SU-DHL-6 (cell line): ENCODE measurements at regions not wholly inside any gene's neighbourhood (a gene's known extent, or its start where the extent isn't known, plus 50 kb on each side); places are given as distances from the start of the nearest gene placed in this dataset.

Experiments
- H2AFZ ChIP-seq: fragments of 200-600 bp; sonication (generic); 2 replicates; pipeline ENCODE4 v1.6.1; 2014; ENCODE audit warnings: low read depth, mild to moderate bottlenecking, moderate library complexity, mixed read lengths, antibody characterized with exemption, low read length; ENCODE audit not compliant: severe bottlenecking
- H3F3A ChIP-seq: fragments of 200-600 bp; shearing (Covaris generic); 2 replicates; pipeline ENCODE4 v1.6.0; 2016; ENCODE audit warnings: antibody characterized with exemption, mild to moderate bottlenecking; ENCODE audit not compliant: insufficient read depth
- H3K27ac ChIP-seq: fragments of 200-600 bp; sonication (generic); 2 replicates; pipeline ENCODE4 v1.5.1; 2016; ENCODE audit warnings: low read depth, mild to moderate bottlenecking, low read length, moderate library complexity, mixed read lengths
- H3K27me3 ChIP-seq: fragments of 200-600 bp; sonication (generic), shearing (Covaris generic); 2 replicates; pipeline ENCODE4 v1.6.0; 2014; ENCODE audit warnings: mild to moderate bottlenecking, low read length
- H3K36me3 ChIP-seq: fragments of 200-600 bp; sonication (generic); 2 replicates; pipeline ENCODE4 v1.6.1; 2014; ENCODE audit warnings: mild to moderate bottlenecking, low read length, mixed read lengths
- H3K4me2 ChIP-seq: fragments of 300-600, 200-600 bp; shearing (Covaris generic), sonication (generic); 2 replicates; pipeline ENCODE4 v1.6.0; 2014; ENCODE audit warnings: low read length, low read depth, mild to moderate bottlenecking; ENCODE audit not compliant: poor library complexity, severe bottlenecking
- H3K4me3 ChIP-seq: fragments of 200-600 bp; sonication (generic); 2 replicates; pipeline ENCODE4 v1.5.1; 2014; ENCODE audit warnings: antibody characterized with exemption, low read length, mild to moderate bottlenecking, mixed read lengths; ENCODE audit not compliant: insufficient read depth, poor library complexity, severe bottlenecking
- H3K79me2 ChIP-seq: fragments of 200-600 bp; sonication (generic); 2 replicates; pipeline ENCODE4 v1.6.1; 2014; ENCODE audit warnings: mild to moderate bottlenecking, low read length, moderate library complexity; ENCODE audit not compliant: insufficient read depth
- H3K9ac ChIP-seq: fragments of 200-600 bp; sonication (generic); 2 replicates; pipeline ENCODE4 v1.7.0; 2014; ENCODE audit warnings: mild to moderate bottlenecking, low read length
- H3K9me2 ChIP-seq: fragments of 200-600 bp; sonication (generic); replicated peaks from 2 replicates; pipeline ENCODE4 v1.6.1; 2014; ENCODE audit warnings: low read length; ENCODE audit not compliant: insufficient read depth
- H3K9me3 ChIP-seq: fragments of 200-600 bp; sonication (generic); 2 replicates; pipeline ENCODE4 v1.6.1; 2014; ENCODE audit warnings: low read length, mixed read lengths; ENCODE audit not compliant: insufficient read depth
- H4K20me1 ChIP-seq: fragments of 200-600 bp; sonication (generic); 2 replicates; pipeline ENCODE4 v1.6.1; 2014; ENCODE audit warnings: low read depth, mild to moderate bottlenecking, antibody characterized with exemption, low read length, moderate library complexity, mixed read lengths
- EZH2phosphoT487 ChIP-seq: fragments of 200-600 bp; sonication (generic), shearing (Covaris generic); conservative IDR thresholded peaks from 2 replicates; pipeline ENCODE4 v1.6.1; 2018; ENCODE audit warnings: mild to moderate bottlenecking, antibody characterized with exemption, low read length, moderate library complexity, mixed read lengths
- TF ChIP-seq, protein P1 (sequence below): fragments of 200-600 bp; sonication (generic); IDR thresholded peaks from one replicate; pipeline ENCODE4 v1.5.1; 2017; ENCODE audit warnings: antibody characterized with exemption, mild to moderate bottlenecking, low read length, moderate library complexity; ENCODE audit not compliant: insufficient read depth, poor library complexity, severe bottlenecking

DNA sequence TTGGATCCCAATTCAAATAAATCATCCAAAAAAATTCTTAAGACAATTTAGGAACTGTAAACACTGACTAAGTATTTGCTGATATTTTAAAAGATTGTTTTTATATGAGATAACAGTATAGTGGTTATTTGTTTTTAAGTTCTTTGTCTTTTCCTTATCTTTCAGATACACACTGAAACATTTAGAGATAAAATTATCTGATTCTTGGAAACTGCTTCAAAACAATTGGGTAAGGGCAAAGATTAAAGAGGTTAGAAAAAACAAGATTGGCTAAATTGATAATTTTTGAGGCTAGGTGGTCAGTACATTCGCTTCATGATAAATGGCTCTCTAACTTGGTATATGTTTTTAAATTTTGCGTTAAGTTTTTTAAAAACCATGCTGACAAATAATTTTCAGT is 117.3 kb downstream of the PSMG1 start:
- H3K4me3 ChIP-seq, result no peak overlapping the region
- H3K4me2 ChIP-seq, result no peak overlapping the region
- H2AFZ ChIP-seq, result no peak overlapping the region
- no peak overlapping the region for H3K27ac ChIP-seq
- H3K36me3 ChIP-seq, result no peaks in the 10 kb centered on the region
- H4K20me1 ChIP-seq, result no peaks in the 10 kb centered on the region
- H3F3A ChIP-seq, result no peaks in the 10 kb centered on the region
- H3K79me2 ChIP-seq, result no peaks in the 10 kb centered on the region
- H3K27me3 ChIP-seq, result no peaks in the 10 kb centered on the region
- H3K9me2 ChIP-seq, result no peaks in the 10 kb centered on the region
- H3K9me3 ChIP-seq, result no peaks in the 10 kb centered on the region
- no peak overlapping the region for H3K9ac ChIP-seq
- TF ChIP-seq, protein P1, sequence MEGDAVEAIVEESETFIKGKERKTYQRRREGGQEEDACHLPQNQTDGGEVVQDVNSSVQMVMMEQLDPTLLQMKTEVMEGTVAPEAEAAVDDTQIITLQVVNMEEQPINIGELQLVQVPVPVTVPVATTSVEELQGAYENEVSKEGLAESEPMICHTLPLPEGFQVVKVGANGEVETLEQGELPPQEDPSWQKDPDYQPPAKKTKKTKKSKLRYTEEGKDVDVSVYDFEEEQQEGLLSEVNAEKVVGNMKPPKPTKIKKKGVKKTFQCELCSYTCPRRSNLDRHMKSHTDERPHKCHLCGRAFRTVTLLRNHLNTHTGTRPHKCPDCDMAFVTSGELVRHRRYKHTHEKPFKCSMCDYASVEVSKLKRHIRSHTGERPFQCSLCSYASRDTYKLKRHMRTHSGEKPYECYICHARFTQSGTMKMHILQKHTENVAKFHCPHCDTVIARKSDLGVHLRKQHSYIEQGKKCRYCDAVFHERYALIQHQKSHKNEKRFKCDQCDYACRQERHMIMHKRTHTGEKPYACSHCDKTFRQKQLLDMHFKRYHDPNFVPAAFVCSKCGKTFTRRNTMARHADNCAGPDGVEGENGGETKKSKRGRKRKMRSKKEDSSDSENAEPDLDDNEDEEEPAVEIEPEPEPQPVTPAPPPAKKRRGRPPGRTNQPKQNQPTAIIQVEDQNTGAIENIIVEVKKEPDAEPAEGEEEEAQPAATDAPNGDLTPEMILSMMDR, result no peak
- no peak for TF ChIP-seq EZH2phosphoT487

DNA sequence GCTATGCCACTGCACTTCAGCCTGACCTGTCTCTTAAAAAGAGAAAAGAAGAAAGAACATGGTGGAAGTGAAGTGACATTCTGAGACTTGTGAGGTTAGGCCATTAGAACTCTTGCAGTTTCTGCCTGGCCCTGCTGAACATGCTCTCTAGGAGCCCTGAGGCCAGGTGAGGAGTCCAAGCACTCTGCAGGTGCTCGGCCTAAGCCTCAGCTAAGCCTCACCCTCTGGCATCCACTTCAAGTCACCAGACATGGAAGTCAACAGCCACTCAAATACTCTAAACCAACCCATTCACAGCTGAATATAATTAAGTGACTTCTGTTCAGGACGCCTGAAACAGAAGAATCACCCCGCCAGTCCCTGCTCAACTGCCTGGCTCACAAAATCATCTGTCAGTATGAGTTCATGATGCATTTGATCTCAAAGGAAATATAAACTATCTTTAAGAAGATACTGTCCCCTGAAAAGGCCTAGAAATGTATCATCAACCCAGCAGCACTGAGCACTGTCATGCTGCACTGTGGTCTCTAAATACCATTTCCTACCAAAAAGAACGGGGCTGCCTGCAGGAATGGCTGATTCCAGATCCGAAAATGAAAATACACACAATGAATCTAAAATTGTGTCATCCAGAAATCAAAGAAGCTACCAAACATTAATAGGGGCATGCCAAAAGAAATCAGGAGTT is 118.8 kb downstream of the PSMG1 start:
- Histone ChIP-seq H3K27me3 (no peaks in the 10 kb centered on the region), H3F3A (no peaks in the 10 kb centered on the region), H4K20me1 (no peaks in the 10 kb centered on the region), H2AFZ (no peak overlapping the region), H3K9me2 (no peaks in the 10 kb centered on the region), H3K36me3 (no peaks in the 10 kb centered on the region), H3K9me3 (no peaks in the 10 kb centered on the region), H3K79me2 (no peaks in the 10 kb centered on the region), H3K27ac (no peak overlapping the region), H3K4me3 (no peak overlapping the region), H3K9ac (no peak overlapping the region), H3K4me2 (no peak overlapping the region)
- TF ChIP-seq EZH2phosphoT487, result no peak
- TF ChIP-seq, protein P1, result no peak

DNA sequence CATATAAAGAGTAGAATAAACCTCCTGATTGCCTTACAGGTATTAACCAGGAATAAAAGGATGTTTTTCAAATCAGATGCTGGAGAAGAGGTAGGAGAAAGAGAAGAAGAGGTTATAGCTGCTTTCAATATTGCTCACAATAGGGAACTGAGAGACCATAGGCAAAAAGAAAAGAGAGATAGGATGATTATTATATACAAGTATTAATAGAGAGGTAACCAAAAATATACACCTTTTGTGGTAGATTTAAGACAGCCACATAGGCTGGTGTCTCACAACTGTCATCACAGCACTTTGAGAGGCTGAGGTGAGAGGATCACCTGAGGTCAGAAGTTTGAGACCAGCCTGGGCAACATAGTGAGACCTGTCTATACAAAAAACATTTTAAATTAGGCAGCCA is 119.7 kb downstream of the PSMG1 start:
- no peaks in the 10 kb centered on the region for H3K79me2 ChIP-seq
- H4K20me1 ChIP-seq, result no peaks in the 10 kb centered on the region
- H3F3A ChIP-seq, result no peaks in the 10 kb centered on the region
- H2AFZ ChIP-seq, result no peak overlapping the region
- no peak overlapping the region for H3K27ac ChIP-seq
- no peaks in the 10 kb centered on the region for H3K36me3 ChIP-seq
- H3K4me2 ChIP-seq, result no peak overlapping the region
- no peak overlapping the region for H3K4me3 ChIP-seq
- no peaks in the 10 kb centered on the region for H3K9me3 ChIP-seq
- no peaks in the 10 kb centered on the region for H3K27me3 ChIP-seq
- H3K9ac ChIP-seq, result no peak overlapping the region
- TF ChIP-seq EZH2phosphoT487, result no peak
- TF ChIP-seq, protein P1, result no peak
- no peaks in the 10 kb centered on the region for H3K9me2 ChIP-seq
